IPS-NIHi7 (cell line): ENCODE measurements at regions not wholly inside any gene's neighbourhood (a gene's known extent, or its start where the extent isn't known, plus 50 kb on each side); places are given as distances from the start of the nearest gene placed in this dataset.
A peak's percentile ranks its signal among the peaks of the same experiment; 100 is the strongest.
"Not testable (repeated sequence)": the region's sequence is repeated elsewhere in the genome, so short reads cannot be mapped to it uniquely, and the experiment has no call there.

ENCODE experiments used
- DNase-seq: peaks from one replicate; pipeline ENCODE4 v3.0.0; 2012; ENCODE audit warnings: mixed read lengths; ENCODE audit errors: extremely low spot score

- DNase-seq: no peak
These were observed 146.8 kb upstream of the TMPRSS15 start for GRCh38 chr21:18550361-18550760.

- DNase-seq: no peak
These were observed 150.2 kb upstream of the TMPRSS15 start for GRCh38 chr21:18553786-18554185.

GRCh38 chr21:18567770-18568169 is 164.2 kb upstream of the TMPRSS15 start:
- not testable (repeated sequence) for DNase-seq

GRCh38 chr21:18588001-18588662 is 184.5 kb upstream of the TMPRSS15 start:
- no peak for DNase-seq

- DNase-seq: no peak
These were observed 197.6 kb upstream of the TMPRSS15 start for GRCh38 chr21:18601146-18601545.

- no peak for DNase-seq
These were observed 199.1 kb upstream of the TMPRSS15 start for GRCh38 chr21:18602711-18603110.

GRCh38 chr21:18603261-18603660 is 199.7 kb upstream of the TMPRSS15 start:
- DNase-seq: no peak

GRCh38 chr21:18603980-18604379 is 200.4 kb upstream of the TMPRSS15 start:
- no peak for DNase-seq

GRCh38 chr21:18608226-18608625 is 204.6 kb upstream of the TMPRSS15 start:
- DNase-seq: no peak

- no peak for DNase-seq
These were observed 210.7 kb upstream of the TMPRSS15 start for GRCh38 chr21:18614303-18614702.

GRCh38 chr21:18617291-18617690 is 213.7 kb upstream of the TMPRSS15 start:
- peak; percentile 7 for DNase-seq

- DNase-seq: no peak
These were observed 216.9 kb upstream of the TMPRSS15 start for GRCh38 chr21:18620436-18620835.

GRCh38 chr21:18622383-18622782 is 218.8 kb upstream of the TMPRSS15 start:
- DNase-seq: no peak

GRCh38 chr21:18630446-18630845 is 226.9 kb upstream of the TMPRSS15 start:
- DNase-seq: no peak

GRCh38 chr21:18636897-18637296 is 233.3 kb upstream of the TMPRSS15 start:
- DNase-seq: no peak

GRCh38 chr21:18646116-18646515 is 242.5 kb upstream of the TMPRSS15 start:
- no peak for DNase-seq

GRCh38 chr21:18655931-18656330 is 252.3 kb upstream of the TMPRSS15 start:
- no peak for DNase-seq

- no peak for DNase-seq
These were observed 258.3 kb upstream of the TMPRSS15 start for GRCh38 chr21:18661842-18662241.

GRCh38 chr21:18663663-18664062 is 260.1 kb upstream of the TMPRSS15 start:
- no peak for DNase-seq

- DNase-seq: no peak
These were observed 263.1 kb upstream of the TMPRSS15 start for GRCh38 chr21:18666725-18667124.

GRCh38 chr21:18673789-18674188 is 270.2 kb upstream of the TMPRSS15 start:
- no peak for DNase-seq

GRCh38 chr21:18677632-18678031 is 274.0 kb upstream of the TMPRSS15 start:
- DNase-seq: no peak

- no peak for DNase-seq
These were observed 302.4 kb upstream of the TMPRSS15 start for GRCh38 chr21:18705971-18706370.

GRCh38 chr21:18711662-18712061 is 308.1 kb upstream of the TMPRSS15 start:
- no peak for DNase-seq
